DND-41 (cell line): ENCODE measurements at regions not wholly inside any gene's neighbourhood (a gene's known extent, or its start where the extent isn't known, plus 50 kb on each side); places are given as distances from the start of the nearest gene placed in this dataset.

Experiments used
- ATAC-seq: fragments of 200-7000 bp; cut with Tn5 transposase; 3 replicates; pipeline ENCODE4 v1.9.1; 2021; ENCODE audit warnings: low read depth; ENCODE audit not compliant: insufficient read depth
- DNase-seq: peaks from one replicate; pipeline ENCODE4 v3.0.0-alpha.2; 2020
- H2AFZ ChIP-seq: 2 replicates; pipeline ENCODE4 v1.6.0; 2012; ENCODE audit warnings: low read depth, low read length
- H3K27ac ChIP-seq: 2 replicates; pipeline ENCODE4 v1.5.1; 2012; ENCODE audit warnings: low read length, inconsistent platforms
- H3K27me3 ChIP-seq: fragments of 200-600 bp; sonication (generic); 2 replicates; pipeline ENCODE4 v1.6.0; 2012; ENCODE audit warnings: low read length, mild to moderate bottlenecking, inconsistent platforms; ENCODE audit not compliant: insufficient read depth, poor library complexity
- H3K36me3 ChIP-seq: 2 replicates; pipeline ENCODE4 v1.5.1; 2012; ENCODE audit warnings: low read length, inconsistent platforms; ENCODE audit not compliant: insufficient read depth
- H3K4me1 ChIP-seq: 2 replicates; pipeline ENCODE4 v1.5.1; 2012; ENCODE audit warnings: mild to moderate bottlenecking, low read length; ENCODE audit not compliant: insufficient read depth
- H3K4me2 ChIP-seq: 2 replicates; pipeline ENCODE4 v1.6.0; 2012; ENCODE audit warnings: mild to moderate bottlenecking, moderate library complexity, low read length, inconsistent platforms; ENCODE audit not compliant: insufficient read depth
- H3K4me3 ChIP-seq, 2 experiments: fragments of 200-600 bp in 1 of 2; shearing (Covaris generic) in 1 of 2; 2 replicates each; pipeline ENCODE4 v1.5.1; 2012 to 2016; ENCODE audit warnings: inconsistent platforms in 2 of 2, low read length in 2 of 2, mild to moderate bottlenecking in 2 of 2, low read depth in 1 of 2, moderate library complexity in 1 of 2
- H3K79me2 ChIP-seq: 2 replicates; pipeline ENCODE4 v1.6.0; 2012; ENCODE audit warnings: low read length, inconsistent platforms; ENCODE audit not compliant: insufficient read depth
- H3K9ac ChIP-seq: 2 replicates; pipeline ENCODE4 v1.6.0; 2012; ENCODE audit warnings: low read depth, mild to moderate bottlenecking, inconsistent platforms, low read length, moderate library complexity
- H3K9me3 ChIP-seq: 2 replicates; pipeline ENCODE4 v1.5.1; 2012; ENCODE audit warnings: low read length, moderate library complexity, mild to moderate bottlenecking, inconsistent platforms; ENCODE audit not compliant: insufficient read depth, severe bottlenecking
- H4K20me1 ChIP-seq: 2 replicates; pipeline ENCODE4 v1.6.0; 2012; ENCODE audit warnings: low read length; ENCODE audit not compliant: insufficient read depth
- CTCF ChIP-seq: IDR thresholded peaks from 2 replicates; pipeline ENCODE4 v1.5.1; 2012; ENCODE audit warnings: borderline replicate concordance, low read length, moderate library complexity, mild to moderate bottlenecking; ENCODE audit not compliant: poor library complexity, severe bottlenecking; ENCODE audit errors: extremely low read depth
- EZH2 ChIP-seq: IDR thresholded peaks from 3 replicates; pipeline ENCODE4 v1.6.1; 2012; ENCODE audit warnings: borderline replicate concordance, low read depth, mild to moderate bottlenecking, moderate library complexity, low read length, inconsistent platforms; ENCODE audit not compliant: severe bottlenecking

- Histone ChIP-seq H3K36me3 (no peaks in the 10 kb centered on the region), H4K20me1 (no peaks in the 10 kb centered on the region), H3K79me2 (no peaks in the 10 kb centered on the region), H3K9ac (no peak overlapping the region), H3K4me1 (peaks cover 9% of the 10 kb centered on the region; the same call in 1 of the 2 replicates), H2AFZ (no peak overlapping the region), H3K4me2 (no peak overlapping the region), H3K9me3 (peaks cover 2% of the 10 kb centered on the region), H3K4me3 (no peak overlapping the region), H3K27me3 (no peaks in the 10 kb centered on the region), H3K27ac (no peak overlapping the region)
- no peak for DNase-seq
- TF ChIP-seq CTCF = no peak
- no peak for TF ChIP-seq EZH2
- no peak for ATAC-seq
These were observed 470.7 kb upstream of the ZEB2 start for GRCh38 chr2:144990661-144991060.

DNA sequence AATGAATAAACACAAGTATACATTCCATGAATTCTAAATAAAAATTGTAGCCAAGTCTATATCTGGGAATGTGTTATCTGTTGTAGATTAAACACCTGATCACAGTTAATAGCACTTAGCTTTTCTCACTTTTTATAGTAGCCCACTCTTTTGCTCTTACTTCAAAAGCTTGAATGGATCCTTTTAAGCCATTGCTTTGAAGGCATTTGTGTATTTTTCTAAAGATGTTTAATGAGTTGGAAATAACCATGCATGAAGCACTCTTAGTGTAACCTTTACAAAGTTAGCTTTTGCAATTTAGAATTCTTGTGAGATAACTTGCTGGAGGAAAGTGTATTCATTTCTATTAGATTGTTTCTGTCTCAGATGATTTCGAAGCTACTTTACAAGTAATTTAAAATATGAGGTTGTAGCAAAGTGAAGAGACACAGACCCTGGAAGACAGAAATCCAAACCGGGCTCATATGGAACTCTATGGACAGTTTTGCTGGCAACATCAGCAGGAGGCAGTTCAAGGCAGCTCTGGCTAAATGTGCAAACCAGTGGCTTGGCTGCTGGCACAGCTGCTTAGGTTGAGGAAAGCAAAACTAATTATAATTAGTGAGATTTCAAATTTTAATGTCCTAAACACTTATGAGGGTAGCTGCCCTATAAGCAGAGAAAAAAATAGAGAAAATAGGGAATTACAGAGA is 469.8 kb upstream of the ZEB2 start:
- H2AFZ ChIP-seq = no peak overlapping the region

DNA sequence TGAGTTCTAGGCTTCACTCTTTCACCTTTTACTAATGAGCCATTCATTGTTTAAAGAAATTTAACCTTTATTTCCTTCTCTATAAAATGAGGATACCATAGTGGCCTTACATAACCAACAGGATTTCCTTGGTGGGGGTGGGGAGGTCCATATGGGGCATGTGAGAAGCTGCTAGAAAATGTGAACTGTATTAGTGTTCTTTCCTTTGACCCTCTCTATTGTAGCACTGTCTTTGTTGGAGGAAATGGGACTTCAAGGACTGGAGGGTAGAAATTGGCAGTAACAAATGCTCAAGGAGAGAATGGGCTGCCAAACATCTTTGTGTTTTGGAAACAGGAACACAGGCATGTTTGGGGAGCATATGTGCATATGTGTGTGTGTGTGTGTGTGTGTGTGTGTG is 468.7 kb upstream of the ZEB2 start:
- H3K79me2 ChIP-seq = no peaks in the 10 kb centered on the region
- no peak overlapping the region for H2AFZ ChIP-seq
- H3K4me3 ChIP-seq = no peak overlapping the region
- no peak overlapping the region for H3K9ac ChIP-seq
- H3K27me3 ChIP-seq = no peaks in the 10 kb centered on the region
- no peak for ATAC-seq
- no peaks in the 10 kb centered on the region for H4K20me1 ChIP-seq
- H3K9me3 ChIP-seq = peaks cover 4% of the 10 kb centered on the region
- TF ChIP-seq CTCF (no peak), EZH2 (no peak)
- no peak overlapping the region for H3K27ac ChIP-seq
- no peak for DNase-seq
- H3K36me3 ChIP-seq = no peaks in the 10 kb centered on the region
- no peak overlapping the region for H3K4me2 ChIP-seq
- 0 out of 2 replicates have a peak, but pooled peaks cover 6% of the 10 kb centered on the region for H3K4me1 ChIP-seq

More for the DNA sequence above, 469.8 kb upstream of the ZEB2 start:
- H3K4me3 ChIP-seq = no peak overlapping the region
- no peak overlapping the region for H3K27ac ChIP-seq
- H3K9me3 ChIP-seq = peaks cover 4% of the 10 kb centered on the region
- peaks cover 9% of the 10 kb centered on the region; the same call in 1 of the 2 replicates for H3K4me1 ChIP-seq
- no peaks in the 10 kb centered on the region for H4K20me1 ChIP-seq
- TF ChIP-seq EZH2 (no peak), CTCF (no peak)
- no peak overlapping the region for H3K9ac ChIP-seq
- H3K79me2 ChIP-seq = no peaks in the 10 kb centered on the region
- no peak overlapping the region for H3K4me2 ChIP-seq
- H3K27me3 ChIP-seq = no peaks in the 10 kb centered on the region
- ATAC-seq (no peak), DNase-seq (no peak)
- H3K36me3 ChIP-seq = no peaks in the 10 kb centered on the region

GRCh38 chr2:144986691-144987090 is 466.8 kb upstream of the ZEB2 start:
- Histone ChIP-seq H3K79me2 (no peaks in the 10 kb centered on the region), H2AFZ (no peak overlapping the region), H3K36me3 (no peaks in the 10 kb centered on the region), H3K27ac (no peak overlapping the region), H3K4me2 (no peak overlapping the region), H3K4me1 (0 out of 2 replicates have a peak, but pooled peaks cover 6% of the 10 kb centered on the region), H3K9ac (no peak overlapping the region), H3K27me3 (no peaks in the 10 kb centered on the region), H4K20me1 (no peaks in the 10 kb centered on the region), H3K9me3 (peaks cover 4% of the 10 kb centered on the region), H3K4me3 (no peak overlapping the region)
- TF ChIP-seq CTCF (no peak), EZH2 (no peak)
- ATAC-seq = no peak
- DNase-seq = no peak
